Dedifferentiated amniotic fluid mesenchymal stem cell (primary cell): ENCODE measurements at regions not wholly inside any gene's neighbourhood (a gene's known extent, or its start where the extent isn't known, plus 50 kb on each side); places are given as distances from the start of the nearest gene placed in this dataset.

Experiments used
- DNase-seq: peaks from one replicate; pipeline ENCODE4 v3.0.0-alpha.2; 2016; ENCODE audit errors: extremely low spot score

GRCh38 chr14:98226411-98226810, 1045.6 kb downstream of the BCL11B start:
- DNase-seq = no peak

- DNase-seq = no peak
Observed at GRCh38 chr14:98227000-98227726, 1044.8 kb downstream of the BCL11B start.

GRCh38 chr14:98227727-98228111, 1044.3 kb downstream of the BCL11B start:
- DNase-seq = no peak

DNA sequence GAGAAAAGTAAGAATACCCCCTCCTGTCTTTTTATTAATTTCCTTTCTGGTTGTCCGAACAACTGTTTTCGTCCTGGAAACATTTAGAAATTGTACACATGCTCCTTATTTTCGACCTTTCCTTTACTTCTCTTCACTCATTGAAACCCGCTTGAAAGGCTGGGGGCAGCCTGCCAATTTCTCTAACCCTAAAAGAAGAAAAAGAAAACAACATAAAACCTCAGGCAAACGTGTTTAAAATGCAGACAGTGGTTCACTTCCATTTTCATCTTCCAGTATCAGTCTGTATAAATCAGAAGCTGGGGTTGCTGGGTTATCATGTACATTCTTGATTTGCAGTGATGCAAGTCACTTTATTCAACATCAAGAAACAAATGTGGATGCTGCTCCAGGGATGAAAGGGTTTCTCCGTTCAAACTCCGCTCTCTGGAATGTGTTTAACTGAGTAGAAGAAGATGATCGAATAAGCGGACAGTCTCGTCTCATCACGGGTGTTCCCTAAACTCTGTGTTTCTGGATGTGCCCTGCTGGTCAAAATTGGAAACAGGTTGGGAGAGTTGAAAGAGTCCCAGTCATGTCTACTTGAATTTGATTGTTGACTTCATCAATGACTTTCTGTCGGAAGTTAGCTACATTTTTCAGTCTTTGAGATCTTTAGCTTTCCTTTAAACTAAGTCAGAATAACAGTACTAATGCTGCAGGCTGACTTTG, 1042.2 kb downstream of the BCL11B start:
- no peak for DNase-seq

- DNase-seq = no peak
Observed at GRCh38 chr14:98230411-98230810, 1041.6 kb downstream of the BCL11B start.

DNA sequence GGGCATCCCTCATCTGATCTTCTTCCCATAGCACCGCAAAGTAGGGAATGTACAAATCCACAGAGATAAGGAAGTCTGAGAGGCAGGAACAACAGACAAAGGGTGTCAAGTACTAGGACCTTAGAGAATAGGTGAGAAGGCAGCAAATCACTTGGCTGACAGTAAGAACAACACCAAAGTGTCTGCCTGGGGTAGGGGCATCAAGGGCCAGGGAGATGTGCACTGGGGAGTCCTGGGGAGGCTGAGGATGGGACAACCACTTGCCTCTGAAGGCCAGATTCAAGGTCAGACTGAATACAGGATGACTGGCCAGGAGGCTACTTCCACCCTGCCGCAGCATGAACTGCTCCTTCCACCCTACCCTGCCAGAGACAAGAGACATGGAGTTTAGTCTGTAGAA, 1040.8 kb downstream of the BCL11B start:
- no peak for DNase-seq

DNA sequence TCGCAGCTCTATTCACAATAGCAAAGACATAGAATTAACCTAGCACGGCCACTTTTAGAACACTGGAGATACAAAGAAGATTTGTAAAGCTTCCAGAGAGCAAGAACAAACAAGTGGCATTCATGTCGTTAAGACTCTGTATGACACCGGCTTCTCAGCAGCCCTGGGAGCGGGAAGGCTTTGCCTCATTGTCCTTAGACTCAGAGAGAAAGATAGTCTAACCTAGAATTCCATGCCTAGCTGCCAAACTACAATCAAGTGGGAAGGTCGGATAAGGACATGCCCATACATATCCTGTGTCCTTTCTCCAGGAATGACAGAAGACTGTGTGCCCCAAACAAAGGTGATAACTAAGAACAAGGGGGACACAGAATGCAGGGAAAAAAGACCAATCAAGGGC, 1038.3 kb downstream of the BCL11B start:
- no peak for DNase-seq

GRCh38 chr14:98234208-98234607, 1037.8 kb downstream of the BCL11B start:
- no peak for DNase-seq

DNA sequence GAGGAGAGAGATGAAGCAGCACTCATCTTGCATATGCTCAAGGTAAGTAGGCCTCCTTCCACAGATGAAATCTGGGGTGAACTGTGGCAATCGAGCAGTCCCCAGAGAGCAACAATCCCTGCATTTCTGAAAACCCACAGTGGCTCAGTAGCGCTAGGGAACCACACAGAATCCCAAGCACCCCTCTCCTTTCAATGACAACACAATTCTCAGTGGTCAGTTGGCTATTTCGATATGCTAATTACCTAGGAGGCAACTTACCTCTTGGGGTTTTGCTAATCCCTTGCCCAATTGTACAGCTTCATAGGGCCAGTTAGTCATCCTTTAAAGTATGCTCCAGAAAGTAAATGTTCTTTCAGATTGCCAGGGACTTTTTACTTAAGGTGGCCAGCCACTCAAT, 1035.7 kb downstream of the BCL11B start:
- DNase-seq = no peak

DNA sequence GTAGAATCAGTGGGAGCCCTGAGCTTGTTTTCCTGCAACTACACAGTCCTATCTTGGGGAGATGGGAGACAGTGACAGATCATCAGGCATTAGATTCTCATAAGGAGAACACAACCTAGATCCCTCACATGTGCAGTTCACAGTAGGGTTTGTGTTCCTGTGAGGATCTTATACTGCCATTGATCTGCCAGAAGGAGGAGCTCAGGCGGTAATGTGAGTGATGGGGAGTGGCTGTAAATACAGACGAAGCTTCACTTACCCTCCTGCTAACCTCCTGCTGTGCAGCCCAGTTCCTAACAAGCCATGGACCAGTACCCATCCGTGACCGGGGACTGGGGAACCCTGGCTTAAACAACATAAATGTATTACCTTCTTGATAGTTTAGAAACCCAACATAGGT, 1034.1 kb downstream of the BCL11B start:
- DNase-seq = no peak

DNA sequence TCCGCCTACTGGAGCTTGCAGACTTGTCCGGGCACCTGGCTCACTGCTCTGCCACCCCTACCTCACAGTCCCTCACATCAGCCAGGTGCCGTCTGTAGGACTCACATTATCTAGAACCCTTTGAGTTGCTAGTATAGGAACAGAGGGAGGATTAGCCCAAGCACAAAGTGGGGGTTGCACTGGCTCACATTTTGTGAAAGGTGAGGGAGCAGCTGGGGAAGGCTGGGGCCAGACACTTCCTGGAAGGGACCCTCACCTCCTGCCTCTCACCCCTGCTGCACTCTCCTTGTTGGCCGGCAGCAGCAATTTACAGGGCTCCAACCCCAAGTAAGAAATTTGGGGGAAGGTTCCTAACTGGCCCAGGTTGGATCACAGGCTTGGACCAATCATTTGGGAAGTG, 1031.6 kb downstream of the BCL11B start:
- DNase-seq = no peak

GRCh38 chr14:98242903-98243302, 1029.1 kb downstream of the BCL11B start:
- DNase-seq = no peak

- DNase-seq = no peak
Observed at GRCh38 chr14:98243332-98243731, 1028.7 kb downstream of the BCL11B start.

DNA sequence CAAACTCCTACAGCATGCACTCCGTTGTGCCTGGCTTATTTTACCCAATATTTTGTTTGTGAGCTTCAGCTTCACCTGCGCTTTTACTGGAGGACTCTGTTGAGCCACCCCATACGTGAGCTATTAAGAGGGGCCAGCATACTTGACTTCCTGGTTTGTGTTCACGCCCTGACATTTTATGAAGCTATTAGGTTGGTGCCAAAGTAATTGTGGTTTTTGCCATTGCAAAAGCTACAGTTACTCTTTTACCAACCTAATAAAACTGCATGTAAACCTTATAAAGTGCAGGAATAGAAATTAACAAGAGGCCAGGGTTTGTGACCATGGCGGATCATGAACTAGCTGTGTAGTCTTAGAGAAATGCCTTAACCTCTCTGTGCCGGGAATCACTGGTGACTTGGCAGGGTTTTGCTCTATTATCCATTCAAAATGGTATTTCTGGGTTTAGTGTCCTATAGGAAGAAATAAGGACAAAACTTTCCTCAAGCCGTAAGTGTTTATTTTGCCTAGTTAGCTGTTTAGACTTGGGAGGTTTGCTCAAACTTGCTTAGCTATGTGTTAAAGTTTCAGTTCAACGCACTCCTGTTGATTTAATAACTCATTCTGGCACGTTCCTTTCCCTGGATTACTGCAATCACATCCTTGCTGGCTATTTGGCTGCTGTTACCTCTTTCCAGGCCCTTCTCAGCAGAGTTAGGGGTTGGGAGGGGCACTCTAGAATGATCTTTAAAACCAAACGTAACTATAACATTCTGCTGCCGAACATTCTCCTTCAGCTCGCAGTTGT, 1027.6 kb downstream of the BCL11B start:
- no peak for DNase-seq

GRCh38 chr14:98244966-98245569, 1026.9 kb downstream of the BCL11B start:
- no peak for DNase-seq

- DNase-seq = no peak
Observed at GRCh38 chr14:98249057-98249456, 1022.9 kb downstream of the BCL11B start.

GRCh38 chr14:98249476-98249875, 1022.5 kb downstream of the BCL11B start:
- no peak for DNase-seq

GRCh38 chr14:98252820-98253219, 1019.2 kb downstream of the BCL11B start:
- DNase-seq = no peak

DNA sequence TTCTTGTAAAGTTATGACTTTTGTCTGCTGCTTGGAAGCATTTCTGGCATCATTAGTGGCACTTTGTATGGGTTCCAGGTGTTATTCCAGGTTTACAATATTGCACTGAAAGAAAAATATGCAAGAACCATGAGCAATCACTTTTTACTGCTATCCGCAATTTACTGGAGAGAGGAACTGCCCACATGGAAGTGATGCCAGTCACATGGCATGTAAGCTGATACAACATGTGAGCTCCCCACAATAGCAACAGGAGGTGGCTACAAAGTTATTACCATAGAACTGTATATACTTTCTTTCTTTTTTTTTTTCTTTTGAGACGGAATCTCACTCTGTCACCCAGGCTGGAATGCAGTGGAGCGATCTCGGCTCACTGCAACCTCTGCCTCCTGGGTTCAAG, 1012.1 kb downstream of the BCL11B start:
- no peak for DNase-seq

DNA sequence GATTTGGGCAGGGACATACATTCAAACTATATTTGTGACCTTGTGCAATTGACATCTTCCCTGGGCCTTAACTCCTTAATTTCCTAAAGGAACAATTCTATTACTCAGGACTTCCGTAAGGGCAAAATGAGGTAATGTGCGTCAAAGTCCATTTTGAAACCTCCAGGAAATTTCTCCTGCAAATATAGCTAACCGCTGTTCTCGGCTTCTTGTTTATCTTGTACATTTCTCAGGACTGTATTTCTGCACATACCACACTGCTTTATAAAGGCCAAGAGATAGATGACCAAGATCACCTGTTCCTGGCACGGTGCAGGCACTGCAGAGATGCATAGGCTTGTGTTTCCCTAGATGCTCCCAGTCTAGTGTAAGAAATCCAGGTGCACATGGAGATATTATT, 1009.4 kb downstream of the BCL11B start:
- no peak for DNase-seq

GRCh38 chr14:98269533-98269932, 1002.5 kb downstream of the BCL11B start:
- DNase-seq = no peak

DNA sequence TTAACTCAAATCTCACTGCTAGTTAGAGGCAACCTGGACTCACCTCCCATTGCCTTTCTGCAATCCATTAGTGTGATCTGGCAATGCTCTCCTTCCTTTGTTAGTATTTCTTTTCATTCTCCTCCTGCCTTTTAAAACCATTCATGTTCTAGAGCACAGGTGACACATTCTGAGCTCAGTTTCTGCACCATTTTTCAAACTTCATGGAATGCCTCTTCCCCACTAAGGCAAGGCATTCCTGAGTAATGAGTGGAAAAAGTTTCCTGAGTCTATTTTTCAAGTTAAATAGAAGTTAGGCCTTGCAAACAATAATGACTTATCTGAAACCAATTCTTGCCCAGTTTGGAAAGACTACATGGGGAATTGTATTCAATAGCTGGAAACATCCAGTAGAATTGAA, 1001.8 kb downstream of the BCL11B start:
- DNase-seq = no peak
